Stomach smooth muscle (tissue), 2 donors: ENCODE measurements at regions not wholly inside any gene's neighbourhood (a gene's known extent, or its start where the extent isn't known, plus 50 kb on each side); places are given as distances from the start of the nearest gene placed in this dataset.

Experiments used
- H3K27ac ChIP-seq: one replicate; pipeline ENCODE4 v1.7.0; 2013; ENCODE audit warnings: mild to moderate bottlenecking, low read length, inconsistent platforms
- H3K27me3 ChIP-seq, 2 donors: one replicate each; pipeline ENCODE4 v1.7.0; 2013; ENCODE audit warnings: low read length in 2 of 2; ENCODE audit not compliant: insufficient read depth in 2 of 2, control insufficient read depth in 1 of 2
- H3K36me3 ChIP-seq, 2 donors: one replicate each; pipeline ENCODE4 v1.7.0; 2013; ENCODE audit warnings: low read length in 2 of 2; ENCODE audit not compliant: control insufficient read depth in 2 of 2, insufficient read depth in 2 of 2
- H3K4me1 ChIP-seq: one replicate; pipeline ENCODE4 v1.7.0; 2013; ENCODE audit warnings: low read length; ENCODE audit not compliant: control insufficient read depth, insufficient read depth
- H3K4me3 ChIP-seq, 2 donors: one replicate each; pipeline ENCODE4 v1.7.0; 2013; ENCODE audit warnings: low read length in 2 of 2
- H3K9ac ChIP-seq, 2 donors: one replicate each; pipeline ENCODE4 v1.7.0; 2013; ENCODE audit warnings: low read length in 2 of 2, mild to moderate bottlenecking in 1 of 2
- H3K9me3 ChIP-seq, 2 donors: one replicate each; pipeline ENCODE4 v1.7.0; 2013; ENCODE audit warnings: low read length in 2 of 2; ENCODE audit not compliant: control insufficient read depth in 2 of 2
- donor health status: healthy.
- donor health status: Pancreatic carcinoma.

GRCh38 chr6:19972221-19972620 is 135.1 kb downstream of the ID4 start:
- H3K4me1 ChIP-seq, result no peaks in the 10 kb centered on the region
- no peaks in the 10 kb centered on the region for H3K36me3 ChIP-seq
- H3K27me3 ChIP-seq, result no peaks in the 10 kb centered on the region
- H3K9ac ChIP-seq, result no peak overlapping the region
- no peak overlapping the region for H3K4me3 ChIP-seq
- H3K27ac ChIP-seq, result no peak overlapping the region
- H3K9me3 ChIP-seq, result no peaks in the 10 kb centered on the region

GRCh38 chr6:19976411-19977129 is 139.4 kb downstream of the ID4 start:
- no peaks in the 10 kb centered on the region for H3K36me3 ChIP-seq
- no peak overlapping the region for H3K4me3 ChIP-seq
- no peaks in the 10 kb centered on the region for H3K9me3 ChIP-seq
- H3K4me1 ChIP-seq, result no peaks in the 10 kb centered on the region
- H3K27ac ChIP-seq, result no peak overlapping the region
- no peaks in the 10 kb centered on the region for H3K27me3 ChIP-seq
- H3K9ac ChIP-seq, result peak overlapping the region in 1 of 2 donors; percentile 7

- Histone ChIP-seq H3K9ac (no peak overlapping the region), H3K27me3 (no peaks in the 10 kb centered on the region), H3K9me3 (no peaks in the 10 kb centered on the region), H3K4me1 (no peaks in the 10 kb centered on the region), H3K27ac (no peak overlapping the region), H3K36me3 (no peaks in the 10 kb centered on the region), H3K4me3 (no peak overlapping the region)
Measured at GRCh38 chr6:19979059-19979458, 141.9 kb downstream of the ID4 start.

GRCh38 chr6:19979986-19980385 is 142.8 kb downstream of the ID4 start:
- Histone ChIP-seq H3K27me3 (no peaks in the 10 kb centered on the region), H3K9ac (no peak overlapping the region), H3K36me3 (no peaks in the 10 kb centered on the region), H3K9me3 (no peaks in the 10 kb centered on the region), H3K27ac (no peak overlapping the region), H3K4me3 (no peak overlapping the region), H3K4me1 (no peaks in the 10 kb centered on the region)

GRCh38 chr6:19983374-19983773 is 146.2 kb downstream of the ID4 start:
- Histone ChIP-seq H3K9me3 (no peaks in the 10 kb centered on the region), H3K9ac (no peak overlapping the region), H3K27me3 (no peaks in the 10 kb centered on the region), H3K27ac (no peak overlapping the region), H3K36me3 (no peaks in the 10 kb centered on the region), H3K4me3 (no peak overlapping the region), H3K4me1 (no peaks in the 10 kb centered on the region)

GRCh38 chr6:19986691-19987438 is 149.7 kb downstream of the ID4 start:
- Histone ChIP-seq H3K36me3 (no peaks in the 10 kb centered on the region), H3K27ac (no peak overlapping the region), H3K4me1 (no peaks in the 10 kb centered on the region), H3K4me3 (no peak overlapping the region), H3K27me3 (no peaks in the 10 kb centered on the region), H3K9me3 (no peaks in the 10 kb centered on the region), H3K9ac (no peak overlapping the region)

GRCh38 chr6:19988555-19988954 is 151.4 kb downstream of the ID4 start:
- Histone ChIP-seq H3K27me3 (no peaks in the 10 kb centered on the region), H3K9me3 (no peaks in the 10 kb centered on the region), H3K36me3 (no peaks in the 10 kb centered on the region), H3K9ac (no peak overlapping the region), H3K4me3 (no peak overlapping the region), H3K4me1 (no peaks in the 10 kb centered on the region), H3K27ac (no peak overlapping the region)

GRCh38 chr6:19991176-19991575 is 154.0 kb downstream of the ID4 start:
- H3K27me3 ChIP-seq, result no peaks in the 10 kb centered on the region
- H3K4me1 ChIP-seq, result no peaks in the 10 kb centered on the region
- H3K36me3 ChIP-seq, result no peaks in the 10 kb centered on the region
- no peak overlapping the region for H3K27ac ChIP-seq
- H3K9me3 ChIP-seq, result no peaks in the 10 kb centered on the region
- H3K9ac ChIP-seq, result no peak overlapping the region
- no peak overlapping the region for H3K4me3 ChIP-seq

- H3K9ac ChIP-seq, result no peak overlapping the region
- H3K4me3 ChIP-seq, result no peak overlapping the region
- H3K36me3 ChIP-seq, result no peaks in the 10 kb centered on the region
- H3K9me3 ChIP-seq, result no peaks in the 10 kb centered on the region
- no peak overlapping the region for H3K27ac ChIP-seq
- H3K27me3 ChIP-seq, result no peaks in the 10 kb centered on the region
- H3K4me1 ChIP-seq, result no peaks in the 10 kb centered on the region
Measured at GRCh38 chr6:19994909-19995308, 157.7 kb downstream of the ID4 start.

- no peaks in the 10 kb centered on the region for H3K9me3 ChIP-seq
- H3K27me3 ChIP-seq, result no peaks in the 10 kb centered on the region
Measured at GRCh38 chr6:19995575-19996257, 158.5 kb downstream of the ID4 start.

GRCh38 chr6:19997104-19997503 is 159.9 kb downstream of the ID4 start:
- Histone ChIP-seq H3K27me3 (no peaks in the 10 kb centered on the region), H3K9ac (no peak overlapping the region), H3K36me3 (no peaks in the 10 kb centered on the region), H3K4me3 (no peak overlapping the region), H3K9me3 (no peaks in the 10 kb centered on the region), H3K4me1 (no peaks in the 10 kb centered on the region), H3K27ac (no peak overlapping the region)

More at GRCh38 chr6:19995575-19996257, 158.5 kb downstream of the ID4 start:
- Histone ChIP-seq H3K27ac (no peak overlapping the region), H3K9ac (no peak overlapping the region), H3K4me3 (no peak overlapping the region), H3K4me1 (no peaks in the 10 kb centered on the region), H3K36me3 (no peaks in the 10 kb centered on the region)
